ENCODE measurements at regions not wholly inside any gene's neighbourhood (a gene's known extent, or its start where the extent isn't known, plus 50 kb on each side); places are given as distances from the start of the nearest gene placed in this dataset.

DNA sequence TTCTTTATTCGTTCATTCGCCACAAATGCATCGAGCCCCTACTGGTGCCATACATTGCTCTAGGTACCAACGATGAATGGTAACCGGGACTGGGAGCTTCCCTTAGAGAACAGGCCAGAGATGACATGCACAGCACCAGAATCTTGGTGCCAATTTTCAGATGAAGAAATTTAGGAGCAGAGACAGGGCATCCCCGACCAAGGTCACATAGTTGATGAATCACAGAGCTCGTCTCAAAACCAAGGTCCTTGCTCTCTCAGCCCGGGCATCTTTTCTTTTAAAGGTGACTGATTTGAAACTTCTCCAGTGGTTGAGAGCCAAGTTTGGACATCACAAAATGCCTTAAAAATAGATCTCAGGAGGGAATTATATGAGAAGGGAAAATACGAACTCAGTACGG is 73.2 kb upstream of the C16orf82 start:
- Histone ChIP-seq H3K36me3 (ENCODE audit: control insufficient read depth, insufficient read depth, low read length) (no peaks in the 10 kb centered on the region), H2AFZ (ENCODE audit: low read length) (peak overlapping the region; percentile 84), H3K4me1 (ENCODE audit: control insufficient read depth, extremely low read depth, insufficient read depth, low read length) (peaks cover 14% of the 10 kb centered on the region), H3K27ac (ENCODE audit: insufficient read depth, low read length) (peak overlapping the region; percentile 62), H3K9me3 (ENCODE audit: control insufficient read depth, insufficient read depth, low read depth, low read length) (no peaks in the 10 kb centered on the region), H3K4me3 (replicated peaks in 1 of 4; ENCODE audit: control extremely low read depth in 1 of 4, insufficient read depth in 1 of 4, low read depth in 3 of 4, low read length in 4 of 4) (no peak overlapping the region), H3K4me2 (ENCODE audit: extremely low read depth, insufficient read depth, low read length) (peak overlapping the region; percentile 49), H4K20me1 (ENCODE audit: control insufficient read depth, extremely low read depth, insufficient read depth, low read length) (no peaks in the 10 kb centered on the region), H3K9ac (ENCODE audit: insufficient read depth, low read length) (no peak overlapping the region), H3K27me3 (ENCODE audit: control insufficient read depth, insufficient read depth, low read length) (no peaks in the 10 kb centered on the region), H3K79me2 (ENCODE audit: control insufficient read depth, insufficient read depth, low read length) (no peaks in the 10 kb centered on the region)
- TF ChIP-seq, protein P1, sequence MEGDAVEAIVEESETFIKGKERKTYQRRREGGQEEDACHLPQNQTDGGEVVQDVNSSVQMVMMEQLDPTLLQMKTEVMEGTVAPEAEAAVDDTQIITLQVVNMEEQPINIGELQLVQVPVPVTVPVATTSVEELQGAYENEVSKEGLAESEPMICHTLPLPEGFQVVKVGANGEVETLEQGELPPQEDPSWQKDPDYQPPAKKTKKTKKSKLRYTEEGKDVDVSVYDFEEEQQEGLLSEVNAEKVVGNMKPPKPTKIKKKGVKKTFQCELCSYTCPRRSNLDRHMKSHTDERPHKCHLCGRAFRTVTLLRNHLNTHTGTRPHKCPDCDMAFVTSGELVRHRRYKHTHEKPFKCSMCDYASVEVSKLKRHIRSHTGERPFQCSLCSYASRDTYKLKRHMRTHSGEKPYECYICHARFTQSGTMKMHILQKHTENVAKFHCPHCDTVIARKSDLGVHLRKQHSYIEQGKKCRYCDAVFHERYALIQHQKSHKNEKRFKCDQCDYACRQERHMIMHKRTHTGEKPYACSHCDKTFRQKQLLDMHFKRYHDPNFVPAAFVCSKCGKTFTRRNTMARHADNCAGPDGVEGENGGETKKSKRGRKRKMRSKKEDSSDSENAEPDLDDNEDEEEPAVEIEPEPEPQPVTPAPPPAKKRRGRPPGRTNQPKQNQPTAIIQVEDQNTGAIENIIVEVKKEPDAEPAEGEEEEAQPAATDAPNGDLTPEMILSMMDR (conservative IDR thresholded peaks at IDR 0.05 in 1 of 2, IDR thresholded peaks at IDR 0.05 in 1 of 2; ENCODE audit: low read depth in 1 of 2, low read length in 2 of 2): no peak
- TF ChIP-seq EZH2 (IDR thresholded peaks at IDR 0.05; ENCODE audit: low read length, missing control alignments): no peak
- DNase-seq (ENCODE audit: low read depth in 2 of 2): peak; percentile 14

DNA sequence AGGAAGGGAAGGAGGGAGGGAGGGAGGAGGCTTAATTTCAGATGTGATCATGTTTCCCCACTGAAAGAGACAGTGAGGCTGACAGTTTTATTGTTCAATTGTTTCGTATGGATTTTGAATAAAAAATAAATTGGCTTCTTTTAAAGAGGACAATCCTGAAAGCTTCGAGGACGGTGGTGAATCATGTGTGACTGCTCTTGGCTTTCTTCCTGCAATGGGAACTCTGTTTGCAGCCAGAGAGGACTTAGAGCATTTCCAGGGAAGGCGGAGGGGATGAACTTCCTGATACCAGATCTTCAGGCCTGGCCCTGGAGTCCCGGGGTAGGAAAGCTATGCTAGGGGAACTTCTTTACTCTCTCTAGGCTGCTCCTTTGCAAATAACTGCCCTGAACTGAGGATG is 72.8 kb upstream of the C16orf82 start:
- peaks cover 14% of the 10 kb centered on the region for H3K4me1 ChIP-seq (ENCODE audit: control insufficient read depth, extremely low read depth, insufficient read depth, low read length)
- H3K9me3 ChIP-seq (ENCODE audit: control insufficient read depth, insufficient read depth, low read depth, low read length): no peaks in the 10 kb centered on the region
- no peaks in the 10 kb centered on the region for H3K36me3 ChIP-seq (ENCODE audit: control insufficient read depth, insufficient read depth, low read length)
- H3K79me2 ChIP-seq (ENCODE audit: control insufficient read depth, insufficient read depth, low read length): no peaks in the 10 kb centered on the region
- peak overlapping the region; percentile 62 for H3K27ac ChIP-seq (ENCODE audit: insufficient read depth, low read length)
- H2AFZ ChIP-seq (ENCODE audit: low read length): peak overlapping the region; percentile 84
- DNase-seq (ENCODE audit: low read depth in 2 of 2): peak; percentile 54 to 57
- H3K4me3 ChIP-seq (replicated peaks in 1 of 4; ENCODE audit: control extremely low read depth in 1 of 4, insufficient read depth in 1 of 4, low read depth in 3 of 4, low read length in 4 of 4): no peak overlapping the region
- no peaks in the 10 kb centered on the region for H3K27me3 ChIP-seq (ENCODE audit: control insufficient read depth, insufficient read depth, low read length)
- peak overlapping the region; percentile 49 for H3K4me2 ChIP-seq (ENCODE audit: extremely low read depth, insufficient read depth, low read length)
- H3K9ac ChIP-seq (ENCODE audit: insufficient read depth, low read length): no peak overlapping the region
- TF ChIP-seq, protein P1 (conservative IDR thresholded peaks at IDR 0.05 in 1 of 2, IDR thresholded peaks at IDR 0.05 in 1 of 2; ENCODE audit: low read depth in 1 of 2, low read length in 2 of 2): no peak
- no peak for TF ChIP-seq EZH2 (IDR thresholded peaks at IDR 0.05; ENCODE audit: low read length, missing control alignments)
- H4K20me1 ChIP-seq (ENCODE audit: control insufficient read depth, extremely low read depth, insufficient read depth, low read length): no peaks in the 10 kb centered on the region

DNA sequence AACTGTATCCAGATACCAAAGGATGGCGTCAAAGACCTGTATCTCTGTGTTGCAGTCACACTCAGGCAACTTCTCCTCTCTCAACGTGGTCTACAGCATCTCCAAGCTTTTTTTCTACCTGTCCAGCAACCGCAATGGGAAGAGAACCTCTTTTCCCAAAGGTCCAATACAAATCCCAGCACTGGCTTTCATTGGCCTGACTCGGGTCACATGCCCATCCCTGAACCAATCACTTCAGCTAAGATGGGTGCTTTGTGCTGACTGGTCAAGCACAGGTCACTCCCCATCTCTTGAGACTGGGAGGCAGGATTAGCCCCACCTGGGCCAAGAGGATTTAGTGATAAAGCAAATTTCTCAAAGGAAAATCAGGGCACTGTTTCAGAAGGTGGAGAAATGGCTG is 71.2 kb upstream of the C16orf82 start:
- no peak for DNase-seq (ENCODE audit: low read depth in 2 of 2)
- Histone ChIP-seq H3K4me3 (replicated peaks in 1 of 4; ENCODE audit: control extremely low read depth in 1 of 4, insufficient read depth in 1 of 4, low read depth in 3 of 4, low read length in 4 of 4) (no peak overlapping the region), H3K79me2 (ENCODE audit: control insufficient read depth, insufficient read depth, low read length) (no peaks in the 10 kb centered on the region), H3K4me2 (ENCODE audit: extremely low read depth, insufficient read depth, low read length) (no peak overlapping the region), H3K27me3 (ENCODE audit: control insufficient read depth, insufficient read depth, low read length) (no peaks in the 10 kb centered on the region), H3K36me3 (ENCODE audit: control insufficient read depth, insufficient read depth, low read length) (no peaks in the 10 kb centered on the region), H3K9me3 (ENCODE audit: control insufficient read depth, insufficient read depth, low read depth, low read length) (no peaks in the 10 kb centered on the region), H2AFZ (ENCODE audit: low read length) (no peak overlapping the region), H4K20me1 (ENCODE audit: control insufficient read depth, extremely low read depth, insufficient read depth, low read length) (no peaks in the 10 kb centered on the region), H3K27ac (ENCODE audit: insufficient read depth, low read length) (no peak overlapping the region), H3K4me1 (ENCODE audit: control insufficient read depth, extremely low read depth, insufficient read depth, low read length) (peaks cover 14% of the 10 kb centered on the region), H3K9ac (ENCODE audit: insufficient read depth, low read length) (no peak overlapping the region)
- TF ChIP-seq, protein P1 (conservative IDR thresholded peaks at IDR 0.05 in 1 of 2, IDR thresholded peaks at IDR 0.05 in 1 of 2; ENCODE audit: low read depth in 1 of 2, low read length in 2 of 2): no peak
- TF ChIP-seq EZH2 (IDR thresholded peaks at IDR 0.05; ENCODE audit: low read length, missing control alignments): no peak

Data from fibroblast of lung (primary cell).